NCI-H2081 treated with DMSO at 0.1 percent for 48 hours (cell line): ENCODE measurements at regions not wholly inside any gene's neighbourhood (a gene's known extent, or its start where the extent isn't known, plus 50 kb on each side); places are given as distances from the start of the nearest gene placed in this dataset.
"Not testable (repeated sequence)": the region's sequence is repeated elsewhere in the genome, so short reads cannot be mapped to it uniquely, and the experiment has no call there.

Experiments
- DNase-seq: peaks from one replicate; lab custom pipeline; 2025; lab: John Stamatoyannopoulos, UW

DNA sequence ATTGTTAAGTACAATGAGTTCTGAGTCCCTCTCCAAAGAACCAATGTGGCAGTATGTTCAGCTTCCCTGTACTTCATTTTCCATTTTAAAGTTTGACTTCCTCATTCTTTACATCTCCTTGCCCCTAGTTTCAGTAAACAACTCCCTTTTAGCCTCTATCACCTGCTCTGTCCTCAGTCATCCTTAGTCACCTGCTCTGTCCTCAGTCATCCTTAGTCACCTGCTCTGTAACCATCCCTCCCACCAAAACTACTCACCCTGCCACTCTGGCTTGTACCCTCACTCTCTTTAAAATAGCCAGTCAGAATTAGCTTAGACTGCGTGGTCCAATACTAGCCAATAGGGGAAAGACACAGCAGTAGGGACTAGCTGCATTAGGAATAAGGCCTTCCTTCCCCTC, 259.9 kb upstream of the TBL1XR1 start:
- DNase-seq: not testable (repeated sequence)

DNA sequence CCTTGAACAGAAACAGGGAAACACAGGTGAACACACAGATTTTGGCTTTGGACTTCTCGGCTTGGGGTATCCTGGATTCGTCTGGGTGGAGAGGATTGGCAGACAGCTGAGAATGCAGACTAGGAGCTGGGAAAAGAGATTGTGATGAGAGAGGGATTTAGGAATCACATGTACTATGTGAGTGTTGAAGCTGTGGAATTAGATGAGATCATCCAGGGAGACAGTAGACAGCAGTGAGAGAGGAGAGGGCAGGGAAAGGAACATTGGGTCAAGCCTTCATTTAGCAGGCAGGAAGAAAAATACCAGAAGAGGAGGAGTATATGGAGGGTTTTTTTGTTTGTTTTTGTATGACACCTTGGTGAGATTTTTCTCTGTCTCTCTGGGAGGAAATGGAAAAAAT, 262.1 kb upstream of the TBL1XR1 start:
- no peak for DNase-seq

- no peak for DNase-seq
Measured at GRCh38 chr3:177460047-177460446, 262.8 kb upstream of the TBL1XR1 start.

DNA sequence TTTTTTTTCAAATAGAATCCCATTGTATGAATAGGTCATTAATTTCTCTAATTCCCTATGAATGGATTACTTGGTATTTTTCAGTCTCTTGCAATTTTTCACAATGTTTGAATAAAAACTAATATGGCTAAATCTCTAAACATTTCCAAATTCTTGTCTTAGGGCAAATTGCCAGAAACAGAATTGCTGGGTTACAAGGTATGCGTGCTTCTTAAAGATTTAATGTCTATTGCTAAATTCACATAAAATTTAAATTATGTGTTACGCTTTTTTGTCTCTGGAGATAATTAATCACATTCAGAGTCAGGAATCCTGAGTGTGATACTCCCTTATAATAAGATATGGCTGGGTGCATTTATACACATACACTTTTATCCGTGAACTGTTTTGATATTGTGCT, 264.5 kb upstream of the TBL1XR1 start:
- DNase-seq: no peak

GRCh38 chr3:177463341-177463740, 266.1 kb upstream of the TBL1XR1 start:
- not testable (repeated sequence) for DNase-seq

GRCh38 chr3:177463863-177464262, 266.6 kb upstream of the TBL1XR1 start:
- DNase-seq: no peak

GRCh38 chr3:177464392-177465256, 267.3 kb upstream of the TBL1XR1 start:
- DNase-seq: no peak

DNA sequence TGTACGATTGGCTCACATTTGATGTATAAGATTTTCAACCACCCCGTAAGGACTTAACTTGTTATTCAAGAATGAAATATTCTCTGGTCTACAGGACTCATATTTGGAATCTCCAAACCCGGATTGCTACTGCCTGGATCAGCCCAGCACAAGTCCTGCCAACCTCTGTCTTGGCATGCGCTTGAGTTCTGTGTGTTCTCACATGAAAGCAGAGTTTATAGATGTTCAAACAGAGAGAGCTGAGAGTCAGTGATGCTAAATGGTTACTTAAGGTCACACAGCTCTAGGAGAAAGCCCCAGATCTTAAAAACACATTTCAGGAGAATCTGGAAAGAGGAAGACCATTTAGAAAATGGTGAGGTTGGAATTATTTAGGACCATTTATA, 268.0 kb upstream of the TBL1XR1 start:
- no peak for DNase-seq

GRCh38 chr3:177466074-177466473, 268.8 kb upstream of the TBL1XR1 start:
- DNase-seq: no peak

DNA sequence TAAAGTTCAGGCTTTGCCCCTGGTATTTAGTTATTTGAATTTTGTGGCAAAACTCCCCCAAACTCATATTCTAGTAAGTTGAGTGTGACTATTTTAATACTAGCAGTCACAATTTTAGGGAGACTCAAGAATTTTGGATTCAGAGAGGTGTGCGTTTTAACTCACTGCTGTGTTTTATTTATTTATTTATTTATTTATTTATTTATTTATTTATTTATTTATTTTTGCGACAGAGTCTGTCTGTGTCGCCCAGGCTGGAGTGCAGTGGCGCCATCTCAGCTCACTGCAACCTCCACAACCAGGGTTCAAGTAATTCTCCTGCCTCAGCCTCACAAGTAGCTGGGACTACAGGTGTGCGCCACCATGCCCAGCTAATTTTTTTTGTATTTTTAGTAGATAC, 269.3 kb upstream of the TBL1XR1 start:
- not testable (repeated sequence) for DNase-seq

DNA sequence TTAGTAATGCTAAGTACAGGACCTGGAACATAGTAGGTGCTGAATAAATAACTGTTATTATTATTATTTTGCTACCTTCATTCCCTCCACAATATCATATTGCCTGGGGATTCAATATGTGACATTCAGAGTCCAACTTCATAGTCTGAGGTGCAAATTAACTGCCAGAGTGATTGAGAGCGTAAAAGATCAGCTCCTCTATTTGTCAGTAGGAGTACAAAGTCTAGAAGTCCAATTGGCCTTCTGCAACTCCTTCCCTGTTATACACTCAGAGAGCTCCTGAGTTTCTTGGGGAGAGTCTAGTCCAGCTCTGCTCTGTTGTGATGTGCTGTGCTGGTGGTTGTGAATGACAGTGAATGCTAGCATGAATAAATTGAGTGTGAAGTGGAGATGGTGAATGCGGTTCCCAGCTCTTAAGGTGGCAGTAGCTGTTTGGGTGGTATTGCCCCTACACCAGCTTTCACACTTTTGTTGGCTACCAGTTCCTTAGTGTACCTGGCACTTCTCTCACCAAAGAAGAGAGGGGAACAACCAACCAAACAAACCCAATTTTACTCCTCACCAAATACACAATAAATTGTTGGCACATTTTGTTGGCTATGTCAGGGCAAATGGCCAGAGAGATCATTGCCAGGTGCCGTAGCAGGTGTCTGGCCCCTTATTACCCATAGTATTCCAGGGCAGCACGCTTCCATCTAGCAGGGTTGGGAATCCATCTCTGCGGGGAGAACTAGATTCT, 270.1 kb upstream of the TBL1XR1 start:
- no peak for DNase-seq

- DNase-seq: no peak
Measured at GRCh38 chr3:177468331-177468730, 271.0 kb upstream of the TBL1XR1 start.

DNA sequence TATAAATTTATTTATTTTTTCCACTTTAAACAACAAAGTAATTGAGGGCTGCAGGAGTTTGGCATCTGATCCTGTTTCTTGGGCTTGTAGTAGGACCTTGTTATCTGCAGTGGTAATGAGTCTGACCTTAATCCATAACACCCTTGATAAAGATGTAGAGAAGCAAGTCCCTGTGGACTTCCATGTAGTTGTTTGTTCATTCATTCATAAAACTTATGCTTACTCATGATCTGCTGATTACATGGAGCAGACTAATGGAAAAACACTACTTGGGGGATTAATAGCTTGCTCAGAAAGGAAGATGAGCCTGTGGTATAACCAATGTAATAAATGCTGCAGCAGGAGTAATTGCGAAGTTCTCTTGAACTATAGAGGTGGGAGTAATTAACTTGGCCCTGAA, 271.5 kb upstream of the TBL1XR1 start:
- DNase-seq: no peak

DNA sequence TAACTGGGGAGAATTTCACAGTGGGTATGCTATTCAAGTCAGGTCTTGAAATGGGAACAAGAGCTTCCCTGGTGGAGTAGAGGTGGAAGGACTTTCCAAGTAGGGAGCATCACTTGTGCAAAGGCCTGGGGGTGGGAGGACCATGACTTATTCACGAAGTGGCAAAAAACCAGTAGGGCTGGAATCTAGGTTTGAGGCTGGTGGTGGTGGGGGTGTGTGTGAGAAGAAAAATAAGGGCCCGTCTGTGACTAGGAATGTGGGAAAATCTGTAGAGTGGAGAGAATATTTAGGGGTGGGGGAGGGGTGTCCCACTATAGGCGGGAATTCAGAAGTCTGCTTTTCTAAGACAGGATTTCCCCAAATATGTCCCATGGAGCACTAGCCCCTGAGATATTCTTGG, 271.9 kb upstream of the TBL1XR1 start:
- DNase-seq: no peak

DNA sequence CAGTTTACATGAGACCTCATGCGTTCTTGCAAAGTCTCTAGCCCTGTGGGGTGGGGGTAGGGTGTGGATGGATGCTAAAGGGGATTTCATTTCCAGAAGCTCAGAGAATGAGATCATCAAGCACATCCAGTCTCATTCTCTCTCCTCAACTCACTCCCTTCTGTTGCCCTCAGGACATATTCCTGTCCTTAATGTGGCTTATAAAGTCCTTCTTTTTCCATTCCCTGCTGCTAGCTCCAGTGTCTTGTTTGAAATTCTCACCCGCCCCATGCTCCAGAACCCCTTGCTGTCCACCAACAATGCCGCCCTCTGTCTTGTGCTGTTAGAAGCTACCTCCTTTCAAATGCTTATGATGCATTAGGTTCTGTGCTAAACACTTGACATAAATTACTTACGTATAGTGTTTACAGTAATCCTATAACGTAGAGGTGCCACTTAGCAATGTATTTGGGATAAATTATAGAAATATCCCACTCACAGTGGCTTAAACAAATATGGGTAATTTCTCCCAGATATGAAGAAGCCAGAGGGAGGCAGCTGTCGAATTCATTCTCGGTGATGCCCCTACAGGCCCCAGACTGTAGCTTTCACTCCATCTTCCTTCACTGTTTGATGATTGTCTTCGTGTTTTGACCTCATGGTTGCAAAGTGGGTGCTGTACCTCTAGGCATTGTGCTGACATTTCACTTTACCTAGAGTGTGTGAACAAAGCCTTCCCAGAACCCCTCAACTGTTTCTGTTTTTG, 273.1 kb upstream of the TBL1XR1 start:
- DNase-seq: no peak

GRCh38 chr3:177471733-177472480, 274.6 kb upstream of the TBL1XR1 start:
- DNase-seq: no peak

- no peak for DNase-seq
Measured at GRCh38 chr3:177473184-177473583, 275.9 kb upstream of the TBL1XR1 start.

GRCh38 chr3:177473903-177474302, 276.6 kb upstream of the TBL1XR1 start:
- DNase-seq: no peak

- no peak for DNase-seq
Measured at GRCh38 chr3:177474652-177475355, 277.5 kb upstream of the TBL1XR1 start.

- DNase-seq: no peak
Measured at GRCh38 chr3:177475356-177475665, 278.0 kb upstream of the TBL1XR1 start.

DNA sequence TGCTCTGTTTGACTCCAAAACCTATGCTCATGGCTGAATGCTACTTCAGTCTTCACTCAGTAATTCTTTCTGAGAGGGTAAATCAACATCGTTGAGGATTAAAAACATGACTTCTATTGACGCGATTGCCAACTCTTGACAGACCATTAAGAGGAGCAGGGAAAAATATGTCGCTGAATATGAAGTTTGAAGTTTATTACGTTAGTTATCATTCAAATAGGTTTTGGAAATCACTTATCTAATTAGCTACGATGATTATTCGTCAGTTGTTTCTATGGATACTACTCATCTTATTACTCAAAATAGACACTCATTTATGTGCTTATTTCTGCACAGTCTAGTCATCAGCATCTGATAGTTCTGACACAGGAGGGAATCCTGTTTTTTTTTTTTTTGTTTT, 279.2 kb upstream of the TBL1XR1 start:
- DNase-seq: no peak
